LNCaP clone FGC (cell line): ENCODE measurements at regions not wholly inside any gene's neighbourhood (a gene's known extent, or its start where the extent isn't known, plus 50 kb on each side); places are given as distances from the start of the nearest gene placed in this dataset.

Experiments
- DNase-seq: peaks from one replicate; pipeline ENCODE4 v3.0.0-alpha.2; 2011; ENCODE audit warnings: low read depth
- H3K4me3 ChIP-seq: 2 replicates; pipeline ENCODE4 v1.5.1; 2011; ENCODE audit warnings: mild to moderate bottlenecking, low read depth, low read length, control low read depth
- TF ChIP-seq, protein P1 (sequence below): IDR thresholded peaks from 2 replicates; pipeline ENCODE4 v1.5.1; 2012; ENCODE audit warnings: mild to moderate bottlenecking; ENCODE audit not compliant: control insufficient read depth, insufficient read depth; ENCODE audit errors: extremely low read depth

DNA sequence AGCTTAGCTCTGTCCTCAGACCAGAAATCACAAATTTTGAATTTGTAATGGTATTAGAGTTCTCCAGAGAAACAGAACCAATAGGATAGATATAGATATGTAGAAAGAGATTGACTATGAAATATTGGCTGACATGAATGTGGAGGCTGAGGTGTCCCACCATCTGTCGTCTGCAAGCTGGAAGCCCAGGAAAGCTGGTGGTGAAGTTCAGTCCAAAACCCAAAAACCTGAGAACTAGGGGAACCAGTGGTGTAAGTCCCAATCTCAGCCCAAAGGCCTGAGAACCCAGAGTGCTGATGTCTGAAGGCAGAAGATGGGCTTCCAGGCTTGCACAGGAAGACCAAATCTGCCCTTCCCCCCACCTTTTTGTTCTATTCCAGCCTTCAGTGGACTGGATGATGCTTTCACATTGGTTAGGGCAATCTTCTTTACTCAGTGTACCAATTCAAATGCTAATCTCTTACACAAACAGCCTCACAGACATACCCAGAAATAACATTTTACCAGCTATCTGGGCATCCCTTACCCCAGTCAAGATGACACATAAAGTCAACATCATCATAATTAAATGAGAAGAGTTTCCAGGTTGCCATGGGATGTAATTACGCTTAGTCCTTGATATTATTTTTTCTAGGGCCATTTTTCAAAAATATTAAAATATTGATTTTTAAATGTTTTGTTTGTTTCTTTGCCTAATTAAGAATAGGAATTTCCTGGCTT, 570.8 kb downstream of the UTRN start:
- TF ChIP-seq, protein P1, sequence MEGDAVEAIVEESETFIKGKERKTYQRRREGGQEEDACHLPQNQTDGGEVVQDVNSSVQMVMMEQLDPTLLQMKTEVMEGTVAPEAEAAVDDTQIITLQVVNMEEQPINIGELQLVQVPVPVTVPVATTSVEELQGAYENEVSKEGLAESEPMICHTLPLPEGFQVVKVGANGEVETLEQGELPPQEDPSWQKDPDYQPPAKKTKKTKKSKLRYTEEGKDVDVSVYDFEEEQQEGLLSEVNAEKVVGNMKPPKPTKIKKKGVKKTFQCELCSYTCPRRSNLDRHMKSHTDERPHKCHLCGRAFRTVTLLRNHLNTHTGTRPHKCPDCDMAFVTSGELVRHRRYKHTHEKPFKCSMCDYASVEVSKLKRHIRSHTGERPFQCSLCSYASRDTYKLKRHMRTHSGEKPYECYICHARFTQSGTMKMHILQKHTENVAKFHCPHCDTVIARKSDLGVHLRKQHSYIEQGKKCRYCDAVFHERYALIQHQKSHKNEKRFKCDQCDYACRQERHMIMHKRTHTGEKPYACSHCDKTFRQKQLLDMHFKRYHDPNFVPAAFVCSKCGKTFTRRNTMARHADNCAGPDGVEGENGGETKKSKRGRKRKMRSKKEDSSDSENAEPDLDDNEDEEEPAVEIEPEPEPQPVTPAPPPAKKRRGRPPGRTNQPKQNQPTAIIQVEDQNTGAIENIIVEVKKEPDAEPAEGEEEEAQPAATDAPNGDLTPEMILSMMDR, result no peak
- no peak overlapping the region for H3K4me3 ChIP-seq
- DNase-seq, result no peak

DNA sequence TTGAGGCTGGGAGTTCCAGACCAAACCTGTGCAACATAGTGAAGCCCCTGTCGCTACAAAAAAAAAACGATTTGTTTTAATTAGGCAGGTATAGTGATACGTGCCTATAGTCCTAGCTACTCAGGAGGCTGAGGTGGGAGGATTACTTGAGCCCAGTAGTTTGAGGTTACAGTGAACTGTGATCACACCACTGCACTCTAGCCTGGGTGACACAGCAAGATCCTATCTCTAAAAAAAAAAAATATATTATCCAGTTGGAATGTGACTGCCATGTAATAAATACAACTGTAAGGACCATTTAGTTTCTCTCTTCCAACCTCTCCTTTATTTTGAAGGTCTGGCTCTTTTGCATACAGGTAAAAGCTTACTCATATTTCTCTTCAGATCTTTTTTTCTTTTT, 571.5 kb downstream of the UTRN start:
- H3K4me3 ChIP-seq, result no peak overlapping the region
- TF ChIP-seq, protein P1, result no peak
- no peak for DNase-seq

DNA sequence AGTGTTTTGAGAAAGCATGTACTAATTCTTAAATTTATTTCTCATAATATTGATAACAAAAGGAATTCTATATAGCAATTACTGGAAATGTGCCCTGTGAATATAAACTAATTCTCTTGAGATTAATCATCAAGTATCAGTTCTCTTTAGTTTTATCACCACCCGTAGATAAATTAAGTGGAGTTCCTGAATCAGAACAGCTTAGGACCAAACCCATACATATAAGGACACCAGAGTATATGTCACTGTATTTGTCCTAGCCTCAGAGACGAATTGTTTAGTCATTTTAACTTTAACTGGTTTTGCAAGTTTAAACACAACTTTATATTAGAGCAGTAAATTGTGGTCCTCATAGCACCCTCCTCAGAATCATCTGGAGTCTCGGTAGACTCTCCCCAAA, 572.0 kb downstream of the UTRN start:
- TF ChIP-seq, protein P1, result no peak
- DNase-seq, result no peak

DNA sequence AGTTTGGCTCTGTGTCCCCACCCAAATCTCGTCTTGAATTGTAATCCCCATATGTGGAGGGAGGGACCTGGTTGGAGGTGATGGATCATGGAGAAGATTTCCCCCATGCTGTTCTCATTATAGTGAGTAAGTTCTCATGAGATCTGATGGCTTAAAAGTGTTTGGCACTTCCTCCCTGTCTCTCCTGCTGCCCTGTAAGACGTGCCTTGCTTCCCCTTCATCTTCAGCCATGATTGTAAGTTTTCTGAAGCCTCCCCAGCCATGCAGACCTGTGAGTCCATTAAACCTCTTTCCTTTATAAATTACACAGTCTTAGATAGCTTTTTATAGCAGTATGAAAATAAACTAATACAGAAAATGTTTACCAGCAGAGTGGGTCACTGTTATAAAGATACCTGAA, 577.6 kb downstream of the UTRN start:
- DNase-seq, result no peak
- no peak overlapping the region for H3K4me3 ChIP-seq
- TF ChIP-seq, protein P1, result no peak

More for the DNA sequence above, 572.0 kb downstream of the UTRN start:
- H3K4me3 ChIP-seq, result no peak overlapping the region

DNA sequence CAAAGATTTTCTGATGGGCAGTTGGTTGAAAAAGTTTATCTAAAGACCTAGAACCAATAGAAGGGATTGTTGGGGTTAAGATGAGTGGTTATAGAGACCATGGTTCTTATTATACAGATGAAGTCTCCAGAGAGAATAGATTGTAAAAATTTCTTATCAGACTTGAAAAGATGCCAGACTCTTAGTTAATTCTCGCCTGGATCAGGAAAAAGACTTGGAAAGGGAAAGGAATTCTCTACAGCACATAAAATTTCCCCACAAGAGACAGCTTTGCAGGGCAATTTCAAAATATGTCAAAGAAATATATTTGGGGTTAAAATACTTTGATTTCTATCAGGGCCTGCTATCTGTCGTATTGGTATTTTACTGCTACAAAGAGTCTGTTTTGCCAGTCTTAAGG, 582.6 kb downstream of the UTRN start:
- H3K4me3 ChIP-seq, result no peak overlapping the region
- TF ChIP-seq, protein P1, result no peak
- no peak for DNase-seq

DNA sequence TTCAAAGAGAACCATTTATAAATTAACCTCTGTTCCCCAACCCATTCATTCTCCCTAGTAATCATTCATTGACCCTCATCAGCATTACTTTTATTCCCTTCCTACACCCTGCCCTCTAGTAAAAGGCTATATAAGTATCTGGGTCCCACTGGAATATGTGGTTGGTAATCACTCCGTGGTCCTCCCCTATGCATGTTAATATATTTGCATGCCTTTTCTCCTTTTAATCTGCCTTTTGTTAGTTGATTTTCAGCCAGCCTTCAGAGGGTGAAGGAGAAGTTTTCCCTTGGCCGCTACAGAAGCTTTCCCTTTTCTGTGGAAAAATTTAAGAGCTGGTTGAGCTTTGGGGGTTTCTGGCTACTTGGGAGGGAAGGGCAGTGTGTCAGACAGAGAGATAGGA, 585.6 kb downstream of the UTRN start:
- DNase-seq, result no peak
- TF ChIP-seq, protein P1, result no peak
- H3K4me3 ChIP-seq, result no peak overlapping the region
